ENCODE measurements at regions not wholly inside any gene's neighbourhood (a gene's known extent, or its start where the extent isn't known, plus 50 kb on each side); places are given as distances from the start of the nearest gene placed in this dataset.

GRCh38 chr22:48642550-48642949 lies 1185.1 kb downstream of the BRD1 start:
- no peak for TF ChIP-seq CTCF (conservative IDR thresholded peaks at IDR 0.05)
- H3K27ac ChIP-seq: no peak overlapping the region

- no peak for TF ChIP-seq CTCF (conservative IDR thresholded peaks at IDR 0.05)
- H3K27ac ChIP-seq: no peak overlapping the region
Observed at GRCh38 chr22:48641906-48642475, 1185.7 kb downstream of the BRD1 start.

GRCh38 chr22:48640890-48641841 lies 1186.5 kb downstream of the BRD1 start:
- TF ChIP-seq CTCF (conservative IDR thresholded peaks at IDR 0.05): no peak
- no peak overlapping the region for H3K27ac ChIP-seq

- no peak overlapping the region for H3K27ac ChIP-seq
- no peak for TF ChIP-seq CTCF (conservative IDR thresholded peaks at IDR 0.05)
Observed at GRCh38 chr22:48639896-48640748, 1187.6 kb downstream of the BRD1 start.

- H3K27ac ChIP-seq: no peak overlapping the region
- no peak for TF ChIP-seq CTCF (conservative IDR thresholded peaks at IDR 0.05)
Observed at GRCh38 chr22:48639021-48639795, 1188.5 kb downstream of the BRD1 start.

- TF ChIP-seq CTCF (conservative IDR thresholded peaks at IDR 0.05): no peak
- no peak overlapping the region for H3K27ac ChIP-seq
Observed at GRCh38 chr22:48637231-48637630, 1190.4 kb downstream of the BRD1 start.

All from VCaP (cell line).